Upper lobe of left lung (tissue), 4 donors: ENCODE measurements at regions not wholly inside any gene's neighbourhood (a gene's known extent, or its start where the extent isn't known, plus 50 kb on each side); places are given as distances from the start of the nearest gene placed in this dataset.

ENCODE experiments used
- CTCF ChIP-seq, 6 experiments: fragments of 450-650 bp in 4 of 6; fragments of 200-600 bp in 2 of 6; sonication (generic) in 2 of 6; IDR thresholded peaks; one replicate each; pipeline ENCODE4 v1.5.1; 2016 to 2019; ENCODE audit warnings: antibody characterized with exemption in 6 of 6
- EP300 ChIP-seq, 4 donors: sonication (generic); formaldehyde crosslinking; IDR thresholded peaks; one replicate each; pipeline ENCODE4 v1.5.1; 2017; ENCODE audit warnings: antibody characterized with exemption in 4 of 4, control low read depth in 2 of 4

DNA sequence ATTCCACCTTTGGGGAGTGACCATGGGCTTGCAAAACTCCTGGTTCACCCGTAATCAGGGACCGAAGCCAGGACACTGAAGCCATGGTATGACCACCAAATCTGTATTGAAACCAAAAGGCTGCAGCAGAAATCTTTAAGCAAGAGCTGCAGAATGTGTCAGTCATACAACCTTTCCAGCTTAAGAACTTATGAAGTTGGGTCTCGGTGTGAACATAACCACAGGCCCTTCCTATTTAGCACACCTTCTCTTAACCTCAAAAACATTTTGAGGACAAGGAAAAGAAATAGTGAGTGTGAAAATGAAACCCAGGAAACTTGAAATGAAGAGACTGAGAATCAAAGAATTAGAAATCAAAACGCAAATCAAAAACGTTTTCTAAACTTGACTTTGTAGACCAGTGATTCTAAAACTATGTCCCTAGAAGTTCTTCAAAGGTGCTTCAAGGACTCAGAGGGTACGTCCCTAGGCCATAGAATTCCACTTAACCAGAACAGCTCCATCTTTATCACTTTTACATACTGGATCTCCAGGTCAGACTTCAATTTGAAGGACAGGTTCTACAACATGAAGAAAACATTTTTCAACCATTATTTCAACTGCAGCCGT, 231.6 kb upstream of the GRIP1 start:
- no peak for TF ChIP-seq EP300 (IDR thresholded peaks at IDR 0.05)
- no peak for TF ChIP-seq CTCF (IDR thresholded peaks at IDR 0.05)
